Stimulated activated CD8-positive, alpha-beta memory T cell treated with anti-CD3 and anti-CD28 coated beads, Interleukin-7, amount 100 ng/mL, for 24 hours (primary cell): ENCODE measurements at regions not wholly inside any gene's neighbourhood (a gene's known extent, or its start where the extent isn't known, plus 50 kb on each side); places are given as distances from the start of the nearest gene placed in this dataset.

Experiments used
- DNase-seq: peaks from one replicate; pipeline ENCODE4 v3.0.0-alpha.2; 2020; ENCODE audit warnings: low read depth

DNA sequence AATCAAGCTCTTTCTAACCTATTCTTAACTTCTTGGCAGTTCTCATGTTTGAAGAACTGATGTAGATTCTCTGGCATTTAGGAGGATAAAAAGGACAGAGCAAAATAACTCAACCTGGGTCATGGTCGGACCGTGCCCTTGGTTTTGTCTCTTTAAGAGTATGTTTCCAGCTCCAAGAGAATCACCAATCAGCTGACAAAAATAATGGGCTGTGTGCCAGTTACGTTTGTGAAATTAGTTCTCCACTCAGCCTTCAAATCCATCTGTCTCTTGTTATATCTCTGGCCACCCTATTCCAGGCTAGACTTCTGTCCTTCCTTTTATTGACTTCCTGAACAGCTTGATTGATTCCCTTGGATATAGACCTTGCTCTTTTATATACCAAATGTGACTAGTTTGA is 225.7 kb downstream of the EPHA4 start:
- DNase-seq: no peak

- DNase-seq: no peak
These were observed 224.6 kb downstream of the EPHA4 start for GRCh38 chr2:221347471-221347870.

- no peak for DNase-seq
These were observed 221.5 kb downstream of the EPHA4 start for GRCh38 chr2:221350616-221351015.

DNA sequence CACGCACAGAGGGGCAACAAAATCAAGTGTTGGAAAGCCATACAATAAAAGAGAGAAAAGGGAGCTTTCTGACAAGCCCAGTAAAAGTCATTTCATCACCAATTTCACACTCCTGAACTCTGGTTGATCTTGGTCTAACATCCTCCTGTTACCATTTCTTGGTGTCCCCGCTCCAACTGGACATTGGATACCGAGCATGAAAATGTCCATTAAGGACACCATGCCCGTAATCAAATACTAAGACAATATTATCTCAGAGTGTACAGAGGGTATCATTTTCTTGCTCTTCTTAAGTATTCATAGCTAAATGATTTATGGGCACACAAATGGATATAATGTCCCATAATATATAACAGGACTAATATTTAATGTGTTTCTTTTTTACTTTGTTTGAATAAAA is 218.9 kb downstream of the EPHA4 start:
- DNase-seq: no peak

- no peak for DNase-seq
These were observed 211.8 kb downstream of the EPHA4 start for GRCh38 chr2:221360312-221360711.

DNA sequence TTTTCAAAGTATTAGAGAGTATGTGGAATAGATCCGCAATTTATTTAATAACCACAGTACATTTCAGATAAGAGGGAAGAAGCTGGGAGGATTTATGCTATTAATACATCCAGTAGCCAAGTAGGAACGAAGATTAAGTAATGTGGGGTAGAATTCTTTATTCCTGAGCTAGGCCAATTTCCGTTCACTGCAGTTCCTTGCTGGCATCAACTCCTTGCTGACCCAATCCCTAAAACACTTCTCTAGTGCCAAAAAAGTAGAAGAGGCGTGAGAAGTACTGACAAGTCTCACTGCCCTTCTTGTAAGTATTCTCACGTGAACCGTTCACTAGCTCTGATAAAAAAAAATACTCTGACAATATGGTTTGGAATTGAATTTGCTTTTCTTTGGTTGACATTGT is 211.4 kb downstream of the EPHA4 start:
- DNase-seq: no peak

GRCh38 chr2:221361633-221362032 is 210.5 kb downstream of the EPHA4 start:
- DNase-seq: no peak

DNA sequence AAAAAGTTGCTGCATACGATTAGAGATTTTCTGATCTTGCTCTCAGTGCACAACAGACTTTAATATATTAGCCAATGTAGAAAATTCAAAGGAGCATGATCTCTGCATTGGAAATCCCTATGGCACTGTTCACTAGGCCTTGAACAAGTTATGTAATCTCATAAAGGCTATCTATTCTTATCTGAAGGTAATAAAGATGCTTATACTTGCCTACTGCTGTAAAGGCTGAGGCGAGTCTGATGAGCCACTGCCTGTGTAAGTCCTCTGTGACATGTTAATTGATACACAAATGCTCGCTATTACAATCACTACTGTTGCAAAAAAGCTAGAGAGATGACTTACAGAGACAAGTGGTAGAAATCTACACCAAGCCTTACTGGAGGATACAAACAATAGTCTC is 207.4 kb downstream of the EPHA4 start:
- DNase-seq: no peak
